GM23338 (cell line): ENCODE measurements at regions not wholly inside any gene's neighbourhood (a gene's known extent, or its start where the extent isn't known, plus 50 kb on each side); places are given as distances from the start of the nearest gene placed in this dataset.

Experiments
- NANOG ChIP-seq: IDR thresholded peaks from 2 replicates; pipeline ENCODE4 v1.6.1; 2016; ENCODE audit warnings: antibody characterized with exemption, borderline replicate concordance
- POLR2AphosphoS5 ChIP-seq: IDR thresholded peaks from 2 replicates; pipeline ENCODE4 v1.6.1; 2016; ENCODE audit warnings: antibody characterized with exemption, low read depth
- ZNF114 ChIP-seq: fragments of 250-450 bp; sonication (Bioruptor Pico); IDR thresholded peaks from 2 replicates; pipeline ENCODE4 v1.5.0; 2020; ENCODE audit warnings: mild to moderate bottlenecking, moderate library complexity
- ZNF331 ChIP-seq: fragments of 250-450 bp; sonication (Bioruptor Pico); IDR thresholded peaks from 2 replicates; pipeline ENCODE4 v1.5.0; 2020; ENCODE audit warnings: low read depth, mild to moderate bottlenecking, moderate library complexity
- TF ChIP-seq, protein P1 (sequence below), 2 experiments: fragments of 200-600 bp in 1 of 2; sonication (generic) in 1 of 2; conservative IDR thresholded peaks; 2 replicates each; pipeline versions ENCODE4 v1.5.1 to v1.6.1; 2016 to 2017; ENCODE audit warnings: antibody characterized with exemption in 2 of 2, low read depth in 2 of 2, mild to moderate bottlenecking in 2 of 2, moderate library complexity in 1 of 2

GRCh38 chr1:36728051-36728450 is 245.3 kb upstream of the CSF3R start:
- TF ChIP-seq ZNF331 (CRISPR knock-in tag) = no peak
- TF ChIP-seq POLR2AphosphoS5 = no peak
- no peak for TF ChIP-seq NANOG
- TF ChIP-seq, protein P1, sequence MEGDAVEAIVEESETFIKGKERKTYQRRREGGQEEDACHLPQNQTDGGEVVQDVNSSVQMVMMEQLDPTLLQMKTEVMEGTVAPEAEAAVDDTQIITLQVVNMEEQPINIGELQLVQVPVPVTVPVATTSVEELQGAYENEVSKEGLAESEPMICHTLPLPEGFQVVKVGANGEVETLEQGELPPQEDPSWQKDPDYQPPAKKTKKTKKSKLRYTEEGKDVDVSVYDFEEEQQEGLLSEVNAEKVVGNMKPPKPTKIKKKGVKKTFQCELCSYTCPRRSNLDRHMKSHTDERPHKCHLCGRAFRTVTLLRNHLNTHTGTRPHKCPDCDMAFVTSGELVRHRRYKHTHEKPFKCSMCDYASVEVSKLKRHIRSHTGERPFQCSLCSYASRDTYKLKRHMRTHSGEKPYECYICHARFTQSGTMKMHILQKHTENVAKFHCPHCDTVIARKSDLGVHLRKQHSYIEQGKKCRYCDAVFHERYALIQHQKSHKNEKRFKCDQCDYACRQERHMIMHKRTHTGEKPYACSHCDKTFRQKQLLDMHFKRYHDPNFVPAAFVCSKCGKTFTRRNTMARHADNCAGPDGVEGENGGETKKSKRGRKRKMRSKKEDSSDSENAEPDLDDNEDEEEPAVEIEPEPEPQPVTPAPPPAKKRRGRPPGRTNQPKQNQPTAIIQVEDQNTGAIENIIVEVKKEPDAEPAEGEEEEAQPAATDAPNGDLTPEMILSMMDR (conservative IDR thresholded peaks at IDR 0.05; ENCODE audit: low read depth in 2 of 2) = no peak
- no peak for TF ChIP-seq ZNF114 (CRISPR knock-in tag)
